ENCODE measurements at regions not wholly inside any gene's neighbourhood (a gene's known extent, or its start where the extent isn't known, plus 50 kb on each side); places are given as distances from the start of the nearest gene placed in this dataset.

DNA sequence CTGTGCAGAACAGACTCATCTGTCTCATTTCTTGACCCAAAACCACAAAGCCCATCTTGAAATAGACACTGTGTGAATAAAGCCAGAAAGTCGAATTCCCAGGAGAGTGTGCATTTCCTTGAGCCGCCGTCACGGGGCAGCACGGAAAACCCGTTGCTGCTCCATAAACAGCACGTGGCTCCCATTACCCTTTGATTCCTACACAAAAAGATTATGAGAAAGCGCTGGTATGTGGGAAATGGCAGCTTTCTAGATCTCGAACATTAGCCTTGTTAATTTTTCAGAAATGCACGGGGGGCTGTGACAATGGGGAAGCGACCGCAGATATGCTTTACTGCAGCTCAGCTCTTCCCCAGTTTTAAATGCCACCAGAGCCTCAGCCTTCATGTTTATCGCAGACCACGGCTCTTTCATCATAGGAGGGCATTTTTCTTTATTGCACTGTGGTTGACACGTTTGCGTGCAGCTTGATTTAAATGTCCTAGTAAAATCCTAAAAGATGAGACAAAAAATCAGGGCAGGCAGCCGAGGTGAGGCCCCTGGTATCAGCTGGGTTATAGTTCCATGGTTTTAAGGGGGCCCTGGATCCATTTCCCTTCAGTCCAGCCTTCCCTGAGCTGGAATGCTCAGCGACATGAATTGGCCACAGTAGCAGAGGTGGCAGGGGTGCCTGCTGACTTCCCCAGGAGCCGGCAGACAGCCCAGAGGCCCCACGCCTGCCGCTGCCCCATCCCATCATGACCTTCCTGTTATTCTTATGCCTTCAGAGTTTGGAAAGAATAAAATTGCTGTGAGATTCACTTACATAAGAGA, 249.3 kb downstream of the NDUFA10 start:
- TF ChIP-seq, protein P1, sequence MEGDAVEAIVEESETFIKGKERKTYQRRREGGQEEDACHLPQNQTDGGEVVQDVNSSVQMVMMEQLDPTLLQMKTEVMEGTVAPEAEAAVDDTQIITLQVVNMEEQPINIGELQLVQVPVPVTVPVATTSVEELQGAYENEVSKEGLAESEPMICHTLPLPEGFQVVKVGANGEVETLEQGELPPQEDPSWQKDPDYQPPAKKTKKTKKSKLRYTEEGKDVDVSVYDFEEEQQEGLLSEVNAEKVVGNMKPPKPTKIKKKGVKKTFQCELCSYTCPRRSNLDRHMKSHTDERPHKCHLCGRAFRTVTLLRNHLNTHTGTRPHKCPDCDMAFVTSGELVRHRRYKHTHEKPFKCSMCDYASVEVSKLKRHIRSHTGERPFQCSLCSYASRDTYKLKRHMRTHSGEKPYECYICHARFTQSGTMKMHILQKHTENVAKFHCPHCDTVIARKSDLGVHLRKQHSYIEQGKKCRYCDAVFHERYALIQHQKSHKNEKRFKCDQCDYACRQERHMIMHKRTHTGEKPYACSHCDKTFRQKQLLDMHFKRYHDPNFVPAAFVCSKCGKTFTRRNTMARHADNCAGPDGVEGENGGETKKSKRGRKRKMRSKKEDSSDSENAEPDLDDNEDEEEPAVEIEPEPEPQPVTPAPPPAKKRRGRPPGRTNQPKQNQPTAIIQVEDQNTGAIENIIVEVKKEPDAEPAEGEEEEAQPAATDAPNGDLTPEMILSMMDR (IDR thresholded peaks at IDR 0.05): no peak
- no peak for TF ChIP-seq POLR2A (IDR thresholded peaks at IDR 0.05)

Data from suprapubic skin (tissue), 3 donors.